ENCODE measurements at regions not wholly inside any gene's neighbourhood (a gene's known extent, or its start where the extent isn't known, plus 50 kb on each side); places are given as distances from the start of the nearest gene placed in this dataset.

GRCh38 chr5:98593418-98593817 is 180.0 kb upstream of the RGMB start:
- DNase-seq (ENCODE audit: missing footprints): no peak
- intact Hi-C loops (cut with DNase I): no loop called here
- ATAC-seq: no peak

- intact Hi-C loops (cut with DNase I): no loop called here
- no peak for DNase-seq (ENCODE audit: missing footprints)
- no peak for ATAC-seq
Measured at GRCh38 chr5:98594098-98594497, 179.4 kb upstream of the RGMB start.

- intact Hi-C loops (cut with DNase I): no loop called here
- DNase-seq (ENCODE audit: missing footprints) (no peak), ATAC-seq (no peak)
Measured at GRCh38 chr5:98599016-98599415, 174.4 kb upstream of the RGMB start.

- DNase-seq (ENCODE audit: missing footprints) (no peak), ATAC-seq (no peak)
- intact Hi-C loops (cut with DNase I): no loop called here
Measured at GRCh38 chr5:98602534-98603112, 170.8 kb upstream of the RGMB start.

GRCh38 chr5:98603456-98603855 is 170.0 kb upstream of the RGMB start:
- intact Hi-C loops (cut with DNase I): no loop called here
- ATAC-seq (no peak), DNase-seq (ENCODE audit: missing footprints) (no peak)

GRCh38 chr5:98604301-98604700 is 169.2 kb upstream of the RGMB start:
- ATAC-seq (no peak), DNase-seq (ENCODE audit: missing footprints) (no peak)
- intact Hi-C loops (cut with DNase I): no loop called here

GRCh38 chr5:98604721-98605425 is 168.6 kb upstream of the RGMB start:
- ATAC-seq (no peak), DNase-seq (ENCODE audit: missing footprints) (no peak)
- intact Hi-C loops (cut with DNase I): no loop called here

- DNase-seq (ENCODE audit: missing footprints): no peak
- intact Hi-C loops (cut with DNase I): no loop called here
- no peak for ATAC-seq
Measured at GRCh38 chr5:98605426-98605825, 168.0 kb upstream of the RGMB start.

GRCh38 chr5:98606961-98607360 is 166.5 kb upstream of the RGMB start:
- intact Hi-C loops (cut with DNase I): no loop called here
- DNase-seq (ENCODE audit: missing footprints): no peak
- ATAC-seq: no peak

GRCh38 chr5:98608052-98608451 is 165.4 kb upstream of the RGMB start:
- DNase-seq (ENCODE audit: missing footprints) (no peak), ATAC-seq (no peak)
- intact Hi-C loops (cut with DNase I): no loop called here

GRCh38 chr5:98614341-98614740 is 159.1 kb upstream of the RGMB start:
- intact Hi-C loops (cut with DNase I): no loop called here
- no peak for DNase-seq (ENCODE audit: missing footprints)
- ATAC-seq: no peak

GRCh38 chr5:98621821-98622220 is 151.6 kb upstream of the RGMB start:
- intact Hi-C loops (cut with DNase I): no loop called here
- DNase-seq (ENCODE audit: missing footprints) (no peak), ATAC-seq (peak; percentile 54)

GRCh38 chr5:98624145-98624880 is 149.2 kb upstream of the RGMB start:
- intact Hi-C loops (cut with DNase I): no loop called here
- no peak for DNase-seq (ENCODE audit: missing footprints)
- ATAC-seq: no peak

GRCh38 chr5:98627121-98627520 is 146.3 kb upstream of the RGMB start:
- DNase-seq (ENCODE audit: missing footprints) (no peak), ATAC-seq (no peak)
- intact Hi-C loops (cut with DNase I): no loop called here

GRCh38 chr5:98630621-98631020 is 142.8 kb upstream of the RGMB start:
- ATAC-seq (no peak), DNase-seq (ENCODE audit: missing footprints) (no peak)
- intact Hi-C loops (cut with DNase I): no loop called here

- ATAC-seq (no peak), DNase-seq (ENCODE audit: missing footprints) (no peak)
- intact Hi-C loops (cut with DNase I): no loop called here
Measured at GRCh38 chr5:98631311-98632054, 142.0 kb upstream of the RGMB start.

GRCh38 chr5:98635656-98636055 is 137.8 kb upstream of the RGMB start:
- intact Hi-C loops (cut with DNase I): no loop called here
- ATAC-seq (no peak), DNase-seq (ENCODE audit: missing footprints) (no peak)

- no peak for ATAC-seq
- intact Hi-C loops (cut with DNase I): no loop called here
- no peak for DNase-seq (ENCODE audit: missing footprints)
Measured at GRCh38 chr5:98637116-98637515, 136.3 kb upstream of the RGMB start.

GRCh38 chr5:98637557-98637956 is 135.9 kb upstream of the RGMB start:
- intact Hi-C loops (cut with DNase I): no loop called here
- DNase-seq (ENCODE audit: missing footprints) (no peak), ATAC-seq (peak; percentile 39)

- DNase-seq (ENCODE audit: missing footprints): no peak
- no peak for ATAC-seq
Measured at GRCh38 chr5:98638111-98638510, 135.4 kb upstream of the RGMB start.

More at GRCh38 chr5:98638111-98638510, 135.4 kb upstream of the RGMB start:
- intact Hi-C loops (cut with DNase I): no loop called here
